Keratinocyte (primary cell): ENCODE measurements at regions not wholly inside any gene's neighbourhood (a gene's known extent, or its start where the extent isn't known, plus 50 kb on each side); places are given as distances from the start of the nearest gene placed in this dataset.
A peak's percentile ranks its signal among the peaks of the same experiment; 100 is the strongest.

ENCODE experiments used
- DNase-seq: peaks from one replicate; pipeline ENCODE4 v3.0.0-alpha.2; 2011; ENCODE audit warnings: low read depth, missing footprints, low spot score
- FAIRE-seq: peaks from 2 replicates; lab custom pipeline; 2011; peaks lifted over from hg19 to GRCh38; lab: Jason Lieb, UNC
- H2AFZ ChIP-seq: 2 replicates; pipeline ENCODE4 v1.6.0; 2012; ENCODE audit warnings: low read length, control low read depth, inconsistent platforms; ENCODE audit not compliant: control insufficient read depth
- H3K27ac ChIP-seq: 2 replicates; pipeline ENCODE4 v1.5.1; 2011; ENCODE audit warnings: low read length; ENCODE audit not compliant: control insufficient read depth, insufficient read depth
- H3K27me3 ChIP-seq: 3 replicates; pipeline ENCODE4 v1.6.0; 2011; ENCODE audit warnings: low read length; ENCODE audit not compliant: control insufficient read depth, insufficient read depth; ENCODE audit errors: extremely low read depth
- H3K36me3 ChIP-seq, 2 experiments: 2 replicates in 1 of 2; 3 replicates in 1 of 2; pipeline ENCODE4 v1.5.1; 2011; ENCODE audit warnings: low read length in 2 of 2, mild to moderate bottlenecking in 1 of 2; ENCODE audit not compliant: control insufficient read depth in 2 of 2, insufficient read depth in 2 of 2; ENCODE audit errors: extremely low read depth in 1 of 2
- H3K4me1 ChIP-seq: 3 replicates; pipeline ENCODE4 v1.5.1; 2011; ENCODE audit warnings: low read length; ENCODE audit not compliant: control insufficient read depth, insufficient read depth; ENCODE audit errors: extremely low read depth
- H3K4me2 ChIP-seq: 3 replicates; pipeline ENCODE4 v1.6.0; 2011; ENCODE audit warnings: low read depth, low read length; ENCODE audit not compliant: control insufficient read depth, insufficient read depth; ENCODE audit errors: extremely low read depth
- H3K4me3 ChIP-seq, 3 experiments: fragments of 200-600 bp in 1 of 3; sonication (generic) in 1 of 3; 2 replicates in 2 of 3; 3 replicates in 1 of 3; pipeline ENCODE4 v1.5.1; 2011 to 2016; ENCODE audit warnings: low read length in 3 of 3, mild to moderate bottlenecking in 3 of 3, control low read depth in 2 of 3, inconsistent platforms in 1 of 3, low read depth in 1 of 3, mixed read lengths in 1 of 3, mixed run types in 1 of 3, moderate library complexity in 1 of 3; ENCODE audit not compliant: control insufficient read depth in 2 of 3, insufficient read depth in 2 of 3; ENCODE audit errors: extremely low read depth in 1 of 3
- H3K79me2 ChIP-seq: 2 replicates; pipeline ENCODE4 v1.6.0; 2012; ENCODE audit warnings: low read length; ENCODE audit not compliant: control insufficient read depth, insufficient read depth
- H3K9ac ChIP-seq: 3 replicates; pipeline ENCODE4 v1.6.0; 2011; ENCODE audit warnings: low read length; ENCODE audit not compliant: control insufficient read depth, insufficient read depth; ENCODE audit errors: extremely low read depth
- H3K9me1 ChIP-seq: 3 replicates; pipeline ENCODE4 v1.6.0; 2011; ENCODE audit warnings: low read length; ENCODE audit not compliant: control insufficient read depth, insufficient read depth; ENCODE audit errors: extremely low read depth
- H3K9me3 ChIP-seq: 2 replicates; pipeline ENCODE4 v1.5.1; 2012; ENCODE audit warnings: low read depth, low read length; ENCODE audit not compliant: control insufficient read depth
- H4K20me1 ChIP-seq: 3 replicates; pipeline ENCODE4 v1.6.0; 2011; ENCODE audit warnings: low read length; ENCODE audit not compliant: control insufficient read depth, insufficient read depth; ENCODE audit errors: extremely low read depth
- EZH2 ChIP-seq: IDR thresholded peaks from one replicate; pipeline ENCODE4 v1.6.1; 2012; ENCODE audit warnings: inconsistent platforms, mild to moderate bottlenecking, low read length, moderate library complexity
- dilution Hi-C: fragments of 300-500 bp; cut with MboI; formaldehyde crosslinking; loops from one replicate; pipeline ENCODE4 v1.7.0; 2020; ENCODE audit warnings: low sequenced_read_pairs; ENCODE audit not compliant: extremely low pct_ligation_motif_present
- TF ChIP-seq, protein P1 (sequence below), 3 experiments: IDR thresholded peaks in 1 of 3; conservative IDR thresholded peaks in 1 of 3; optimal IDR thresholded peaks in 1 of 3; 2 replicates in 2 of 3; 3 replicates in 1 of 3; pipeline versions ENCODE3 to v1.5.1; 2011; ENCODE audit warnings: low read length in 3 of 3, mild to moderate bottlenecking in 3 of 3, moderate library complexity in 2 of 3, control low read depth in 1 of 3, inconsistent platforms in 1 of 3; ENCODE audit not compliant: insufficient read depth in 2 of 3; ENCODE audit errors: extremely low read depth in 1 of 3

- Histone ChIP-seq H3K27me3 (no peaks in the 10 kb centered on the region), H3K79me2 (no peaks in the 10 kb centered on the region), H3K9ac (no peak overlapping the region), H3K9me3 (no peaks in the 10 kb centered on the region), H3K36me3 (no peaks in the 10 kb centered on the region), H3K27ac (no peak overlapping the region), H3K4me1 (no peaks in the 10 kb centered on the region), H3K4me3 (no peak overlapping the region), H3K9me1 (no peaks in the 10 kb centered on the region), H4K20me1 (no peaks in the 10 kb centered on the region), H2AFZ (no peak overlapping the region), H3K4me2 (no peak overlapping the region)
- no peak for FAIRE-seq
- no peak for TF ChIP-seq EZH2
- TF ChIP-seq, protein P1, sequence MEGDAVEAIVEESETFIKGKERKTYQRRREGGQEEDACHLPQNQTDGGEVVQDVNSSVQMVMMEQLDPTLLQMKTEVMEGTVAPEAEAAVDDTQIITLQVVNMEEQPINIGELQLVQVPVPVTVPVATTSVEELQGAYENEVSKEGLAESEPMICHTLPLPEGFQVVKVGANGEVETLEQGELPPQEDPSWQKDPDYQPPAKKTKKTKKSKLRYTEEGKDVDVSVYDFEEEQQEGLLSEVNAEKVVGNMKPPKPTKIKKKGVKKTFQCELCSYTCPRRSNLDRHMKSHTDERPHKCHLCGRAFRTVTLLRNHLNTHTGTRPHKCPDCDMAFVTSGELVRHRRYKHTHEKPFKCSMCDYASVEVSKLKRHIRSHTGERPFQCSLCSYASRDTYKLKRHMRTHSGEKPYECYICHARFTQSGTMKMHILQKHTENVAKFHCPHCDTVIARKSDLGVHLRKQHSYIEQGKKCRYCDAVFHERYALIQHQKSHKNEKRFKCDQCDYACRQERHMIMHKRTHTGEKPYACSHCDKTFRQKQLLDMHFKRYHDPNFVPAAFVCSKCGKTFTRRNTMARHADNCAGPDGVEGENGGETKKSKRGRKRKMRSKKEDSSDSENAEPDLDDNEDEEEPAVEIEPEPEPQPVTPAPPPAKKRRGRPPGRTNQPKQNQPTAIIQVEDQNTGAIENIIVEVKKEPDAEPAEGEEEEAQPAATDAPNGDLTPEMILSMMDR (optimal IDR thresholded peaks at IDR 0.05 in 1 of 3, IDR thresholded peaks at IDR 0.05 in 1 of 3, conservative IDR thresholded peaks at IDR 0.05 in 1 of 3; ENCODE audit: extremely low read depth in 1 of 3, insufficient read depth in 2 of 3, low read length in 3 of 3), result peak in 1 of 3 experiments; percentile 8
- dilution Hi-C loops, result no loop called here
- no peak for DNase-seq
Observed at GRCh38 chrX:138034136-138034535, 468.2 kb downstream of the ZIC3 start.

DNA sequence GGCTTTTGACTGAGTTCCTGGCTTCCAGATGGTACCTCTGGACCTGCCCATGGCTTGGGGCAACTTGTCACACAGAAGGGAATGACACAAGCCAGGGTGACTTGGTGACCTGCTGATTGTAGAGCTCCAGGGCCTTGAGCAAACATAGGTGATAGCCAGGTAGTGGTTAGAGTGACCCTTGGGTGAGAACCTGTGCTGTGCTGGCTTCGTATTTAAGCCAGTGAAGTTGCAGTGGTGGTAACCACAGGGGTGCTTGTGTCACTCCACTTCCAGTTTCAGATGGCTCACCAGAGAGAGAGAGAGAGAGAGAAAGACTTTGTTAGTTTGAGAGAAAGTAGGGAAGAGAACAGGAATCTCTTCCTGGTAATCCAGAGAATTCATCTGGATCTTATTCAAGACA, 471.6 kb downstream of the ZIC3 start:
- H2AFZ ChIP-seq, result no peak overlapping the region
- DNase-seq, result no peak
- no peaks in the 10 kb centered on the region for H3K36me3 ChIP-seq
- no peaks in the 10 kb centered on the region for H3K79me2 ChIP-seq
- no peak overlapping the region for H3K4me3 ChIP-seq
- no peaks in the 10 kb centered on the region for H3K27me3 ChIP-seq
- H3K4me1 ChIP-seq, result no peaks in the 10 kb centered on the region
- no peaks in the 10 kb centered on the region for H3K9me3 ChIP-seq
- no peak overlapping the region for H3K4me2 ChIP-seq
- no peak for FAIRE-seq
- no peaks in the 10 kb centered on the region for H3K9me1 ChIP-seq
- H3K27ac ChIP-seq, result no peak overlapping the region
- no peak overlapping the region for H3K9ac ChIP-seq
- dilution Hi-C loops, result no loop called here
- TF ChIP-seq, protein P1 (optimal IDR thresholded peaks at IDR 0.05 in 1 of 3, IDR thresholded peaks at IDR 0.05 in 1 of 3, conservative IDR thresholded peaks at IDR 0.05 in 1 of 3; ENCODE audit: extremely low read depth in 1 of 3, insufficient read depth in 2 of 3, low read length in 3 of 3), result no peak
- no peak for TF ChIP-seq EZH2
- H4K20me1 ChIP-seq, result no peaks in the 10 kb centered on the region
